Breast epithelium (tissue), 3 donors: ENCODE measurements at regions not wholly inside any gene's neighbourhood (a gene's known extent, or its start where the extent isn't known, plus 50 kb on each side); places are given as distances from the start of the nearest gene placed in this dataset.

Source experiments
- POLR2A ChIP-seq: fragments of 450-650 bp; IDR thresholded peaks from one replicate; pipeline ENCODE4 v1.6.1; 2016; ENCODE audit warnings: antibody characterized with exemption, mild to moderate bottlenecking, moderate library complexity
- POLR2AphosphoS5 ChIP-seq, 3 donors: sonication (generic); formaldehyde crosslinking; IDR thresholded peaks; one replicate each; pipeline ENCODE4 v1.6.1; 2017; ENCODE audit warnings: antibody characterized with exemption in 3 of 3
- TF ChIP-seq, protein P1 (sequence below), 3 donors: fragments of 450-650 bp; IDR thresholded peaks; one replicate each; pipeline ENCODE4 v1.5.1; 2016 to 2017; ENCODE audit warnings: antibody characterized with exemption in 3 of 3, mild to moderate bottlenecking in 3 of 3, moderate library complexity in 3 of 3

DNA sequence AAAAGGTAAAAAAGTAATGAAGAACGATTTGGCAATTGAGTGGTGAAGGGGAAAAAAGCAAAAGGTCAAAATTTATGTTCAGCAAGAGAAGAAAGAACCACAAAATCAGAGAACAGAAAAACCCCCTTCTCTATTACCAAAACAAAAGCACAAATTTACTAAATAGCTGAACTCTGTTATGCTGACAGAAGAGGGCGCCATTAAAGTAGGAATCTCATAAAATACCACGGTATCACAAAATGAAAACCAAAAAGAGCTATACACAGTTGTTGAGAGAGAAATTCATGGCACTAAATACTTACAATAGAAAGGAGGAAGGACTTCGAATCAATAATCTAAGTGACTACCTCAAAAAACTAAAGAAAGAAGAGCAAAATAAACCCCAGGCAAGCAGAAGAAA is 69.6 kb upstream of the CXorf66 start:
- TF ChIP-seq, protein P1, sequence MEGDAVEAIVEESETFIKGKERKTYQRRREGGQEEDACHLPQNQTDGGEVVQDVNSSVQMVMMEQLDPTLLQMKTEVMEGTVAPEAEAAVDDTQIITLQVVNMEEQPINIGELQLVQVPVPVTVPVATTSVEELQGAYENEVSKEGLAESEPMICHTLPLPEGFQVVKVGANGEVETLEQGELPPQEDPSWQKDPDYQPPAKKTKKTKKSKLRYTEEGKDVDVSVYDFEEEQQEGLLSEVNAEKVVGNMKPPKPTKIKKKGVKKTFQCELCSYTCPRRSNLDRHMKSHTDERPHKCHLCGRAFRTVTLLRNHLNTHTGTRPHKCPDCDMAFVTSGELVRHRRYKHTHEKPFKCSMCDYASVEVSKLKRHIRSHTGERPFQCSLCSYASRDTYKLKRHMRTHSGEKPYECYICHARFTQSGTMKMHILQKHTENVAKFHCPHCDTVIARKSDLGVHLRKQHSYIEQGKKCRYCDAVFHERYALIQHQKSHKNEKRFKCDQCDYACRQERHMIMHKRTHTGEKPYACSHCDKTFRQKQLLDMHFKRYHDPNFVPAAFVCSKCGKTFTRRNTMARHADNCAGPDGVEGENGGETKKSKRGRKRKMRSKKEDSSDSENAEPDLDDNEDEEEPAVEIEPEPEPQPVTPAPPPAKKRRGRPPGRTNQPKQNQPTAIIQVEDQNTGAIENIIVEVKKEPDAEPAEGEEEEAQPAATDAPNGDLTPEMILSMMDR (IDR thresholded peaks at IDR 0.05), result no peak
- TF ChIP-seq POLR2AphosphoS5 (IDR thresholded peaks at IDR 0.05) (no peak), POLR2A (no peak)
